ENCODE measurements at regions not wholly inside any gene's neighbourhood (a gene's known extent, or its start where the extent isn't known, plus 50 kb on each side); places are given as distances from the start of the nearest gene placed in this dataset.

DNA sequence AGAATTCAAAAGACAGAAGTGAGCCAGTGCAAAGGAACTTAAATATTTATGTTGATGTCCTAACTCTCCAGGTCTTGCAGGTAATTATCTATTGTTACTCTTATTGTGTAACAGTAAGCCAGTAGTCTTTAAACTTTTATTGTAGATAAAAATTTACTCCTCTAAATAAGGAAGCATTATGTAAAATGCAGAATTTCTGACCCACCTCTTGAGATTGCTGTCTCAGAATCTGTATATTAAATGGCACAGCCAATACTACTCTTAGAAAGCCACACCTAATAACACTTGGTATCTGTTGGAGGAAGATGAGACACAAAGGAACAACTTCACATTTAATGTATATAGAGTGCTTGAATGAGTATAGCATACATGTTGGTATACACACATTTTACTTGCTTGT, 613.5 kb upstream of the ZNF804A start:
- H3K4me1 Mint-ChIP-seq = no peaks in the 10 kb centered on the region
- ChIA-PET CTCF (no interaction called here), POLR2A (no interaction called here)
- no peak overlapping the region for H3K27ac Mint-ChIP-seq
- no peaks in the 10 kb centered on the region for H3K4me1 ChIP-seq (ENCODE audit: control insufficient read depth in 1 of 2, extremely low read depth in 1 of 2, insufficient read depth in 2 of 2, low read length in 2 of 2)
- H3K4me3 ChIP-seq (ENCODE audit: control insufficient read depth in 1 of 2, extremely low read depth in 1 of 2, low read length in 1 of 2) = no peak overlapping the region
- no peak for DNase-seq
- no peaks in the 10 kb centered on the region for H3K9me3 ChIP-seq
- no peaks in the 10 kb centered on the region for H3K27me3 ChIP-seq (replicated peaks in 1 of 2; ENCODE audit: control insufficient read depth in 2 of 2, extremely low read depth in 1 of 2, insufficient read depth in 2 of 2, low read length in 1 of 2)
- ATAC-seq (replicated peaks in 1 of 4) = no peak
- no peaks in the 10 kb centered on the region for H3K36me3 ChIP-seq (ENCODE audit: control insufficient read depth in 2 of 2, extremely low read depth in 1 of 2, insufficient read depth in 1 of 2, low read length in 1 of 2)
- H3K27me3 Mint-ChIP-seq = no peaks in the 10 kb centered on the region
- no peak overlapping the region for H3K27ac ChIP-seq (ENCODE audit: low read length)
- no peaks in the 10 kb centered on the region for H3K36me3 Mint-ChIP-seq
- H3K4me3 Mint-ChIP-seq = no peak overlapping the region
- H3K9me3 Mint-ChIP-seq = peaks cover 11 to 25% (median 24%) of the 10 kb centered on the region in 3 donors

DNA sequence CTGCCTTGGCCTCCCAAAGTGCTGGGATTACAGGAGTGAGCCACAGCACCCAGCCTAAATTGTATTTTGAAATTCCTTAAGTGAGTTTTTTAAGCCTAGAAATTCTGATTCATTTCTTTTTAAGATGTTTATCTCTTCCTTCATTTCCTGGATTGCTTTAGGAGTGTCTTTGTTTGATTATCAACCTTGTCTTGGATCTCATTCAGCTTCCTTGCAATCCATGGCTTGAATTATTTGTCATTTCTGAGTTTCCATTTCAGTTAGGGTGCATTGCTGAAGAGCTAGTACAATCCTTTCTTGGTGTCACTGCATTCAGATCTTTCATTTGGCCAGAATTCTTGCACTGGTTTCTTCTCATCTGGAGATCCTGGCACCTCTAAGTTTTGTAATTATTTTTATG, 606.4 kb upstream of the ZNF804A start:
- Histone ChIP-seq H3K9me3 (no peaks in the 10 kb centered on the region), H3K27me3 (replicated peaks in 1 of 2; ENCODE audit: control insufficient read depth in 2 of 2, extremely low read depth in 1 of 2, insufficient read depth in 2 of 2, low read length in 1 of 2) (no peaks in the 10 kb centered on the region), H3K27ac (ENCODE audit: low read length) (no peak overlapping the region), H3K36me3 (ENCODE audit: control insufficient read depth in 2 of 2, extremely low read depth in 1 of 2, insufficient read depth in 1 of 2, low read length in 1 of 2) (no peaks in the 10 kb centered on the region), H3K4me3 (ENCODE audit: control insufficient read depth in 1 of 2, extremely low read depth in 1 of 2, low read length in 1 of 2) (no peak overlapping the region), H3K4me1 (ENCODE audit: control insufficient read depth in 1 of 2, extremely low read depth in 1 of 2, insufficient read depth in 2 of 2, low read length in 2 of 2) (no peaks in the 10 kb centered on the region)
- POLR2A ChIA-PET = no interaction called here
- Mint-ChIP-seq H3K4me1 (no peaks in the 10 kb centered on the region), H3K27me3 (no peaks in the 10 kb centered on the region), H3K9me3 (peaks cover 12 to 31% (median 22%) of the 10 kb centered on the region in 3 donors), H3K36me3 (no peaks in the 10 kb centered on the region), H3K4me3 (no peak overlapping the region), H3K27ac (no peak overlapping the region)
- ATAC-seq (replicated peaks in 1 of 4) = no peak
- CTCF ChIA-PET = no interaction called here
- DNase-seq = no peak

DNA sequence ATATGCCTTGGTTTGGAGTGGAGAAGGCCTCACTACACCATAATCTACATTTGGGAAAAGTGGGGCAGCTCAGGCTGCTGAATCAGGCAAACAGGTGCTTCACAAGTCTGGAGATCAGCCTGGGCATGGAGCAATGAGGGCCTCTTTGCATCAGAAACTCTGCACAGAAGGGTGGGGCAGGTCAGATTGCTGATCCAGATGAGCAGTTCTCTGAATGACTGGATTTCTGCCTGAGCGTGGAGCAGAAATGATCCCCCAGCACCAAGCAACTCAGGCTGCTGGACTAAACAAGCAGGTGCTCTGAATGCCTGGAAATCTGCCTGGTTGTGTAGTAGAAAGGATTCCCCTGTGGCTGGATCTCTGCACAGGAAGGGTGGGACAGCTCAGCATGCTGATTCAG, 605.3 kb upstream of the ZNF804A start:
- WGBS (ENCODE audit: insufficient coverage) = 63% methylated on average over 1 of the region's 1 CpG

GRCh38 chr2:183995632-183996031, 602.7 kb upstream of the ZNF804A start:
- H3K36me3 ChIP-seq (ENCODE audit: control insufficient read depth in 2 of 2, extremely low read depth in 1 of 2, insufficient read depth in 1 of 2, low read length in 1 of 2) = no peaks in the 10 kb centered on the region
- H3K27ac Mint-ChIP-seq = no peak overlapping the region
- no peaks in the 10 kb centered on the region for H3K4me1 ChIP-seq (ENCODE audit: control insufficient read depth in 1 of 2, extremely low read depth in 1 of 2, insufficient read depth in 2 of 2, low read length in 2 of 2)
- ChIA-PET CTCF (no interaction called here), POLR2A (no interaction called here)
- no peak overlapping the region for H3K27ac ChIP-seq (ENCODE audit: low read length)
- H3K36me3 Mint-ChIP-seq = no peaks in the 10 kb centered on the region
- H3K9me3 ChIP-seq = no peaks in the 10 kb centered on the region
- H3K4me1 Mint-ChIP-seq = no peaks in the 10 kb centered on the region
- no peaks in the 10 kb centered on the region for H3K27me3 ChIP-seq (replicated peaks in 1 of 2; ENCODE audit: control insufficient read depth in 2 of 2, extremely low read depth in 1 of 2, insufficient read depth in 2 of 2, low read length in 1 of 2)
- no peak for DNase-seq
- ATAC-seq (replicated peaks in 1 of 4) = no peak
- H3K27me3 Mint-ChIP-seq = no peaks in the 10 kb centered on the region
- no peak overlapping the region for H3K4me3 Mint-ChIP-seq
- WGBS (ENCODE audit: insufficient coverage) = 100% methylated on average over 2 of the region's 2 CpGs
- H3K9me3 Mint-ChIP-seq = peaks cover 6 to 19% (median 6%) of the 10 kb centered on the region in 3 donors
- H3K4me3 ChIP-seq (ENCODE audit: control insufficient read depth in 1 of 2, extremely low read depth in 1 of 2, low read length in 1 of 2) = no peak overlapping the region

More for the DNA sequence above, 605.3 kb upstream of the ZNF804A start:
- CTCF ChIA-PET = no interaction called here
- no peak overlapping the region for H3K4me3 Mint-ChIP-seq
- H3K4me1 Mint-ChIP-seq = no peaks in the 10 kb centered on the region
- H3K9me3 Mint-ChIP-seq = peaks cover 16 to 27% (median 19%) of the 10 kb centered on the region in 3 donors
- DNase-seq (no peak), ATAC-seq (replicated peaks in 1 of 4) (no peak)
- H3K36me3 Mint-ChIP-seq = no peaks in the 10 kb centered on the region
- POLR2A ChIA-PET = no interaction called here
- H3K9me3 ChIP-seq = no peaks in the 10 kb centered on the region
- no peak overlapping the region for H3K27ac ChIP-seq (ENCODE audit: low read length)
- H3K27me3 ChIP-seq (replicated peaks in 1 of 2; ENCODE audit: control insufficient read depth in 2 of 2, extremely low read depth in 1 of 2, insufficient read depth in 2 of 2, low read length in 1 of 2) = no peaks in the 10 kb centered on the region
- no peaks in the 10 kb centered on the region for H3K27me3 Mint-ChIP-seq
- no peak overlapping the region for H3K27ac Mint-ChIP-seq
- H3K4me1 ChIP-seq (ENCODE audit: control insufficient read depth in 1 of 2, extremely low read depth in 1 of 2, insufficient read depth in 2 of 2, low read length in 2 of 2) = no peaks in the 10 kb centered on the region
- no peak overlapping the region for H3K4me3 ChIP-seq (ENCODE audit: control insufficient read depth in 1 of 2, extremely low read depth in 1 of 2, low read length in 1 of 2)
- H3K36me3 ChIP-seq (ENCODE audit: control insufficient read depth in 2 of 2, extremely low read depth in 1 of 2, insufficient read depth in 1 of 2, low read length in 1 of 2) = no peaks in the 10 kb centered on the region

DNA sequence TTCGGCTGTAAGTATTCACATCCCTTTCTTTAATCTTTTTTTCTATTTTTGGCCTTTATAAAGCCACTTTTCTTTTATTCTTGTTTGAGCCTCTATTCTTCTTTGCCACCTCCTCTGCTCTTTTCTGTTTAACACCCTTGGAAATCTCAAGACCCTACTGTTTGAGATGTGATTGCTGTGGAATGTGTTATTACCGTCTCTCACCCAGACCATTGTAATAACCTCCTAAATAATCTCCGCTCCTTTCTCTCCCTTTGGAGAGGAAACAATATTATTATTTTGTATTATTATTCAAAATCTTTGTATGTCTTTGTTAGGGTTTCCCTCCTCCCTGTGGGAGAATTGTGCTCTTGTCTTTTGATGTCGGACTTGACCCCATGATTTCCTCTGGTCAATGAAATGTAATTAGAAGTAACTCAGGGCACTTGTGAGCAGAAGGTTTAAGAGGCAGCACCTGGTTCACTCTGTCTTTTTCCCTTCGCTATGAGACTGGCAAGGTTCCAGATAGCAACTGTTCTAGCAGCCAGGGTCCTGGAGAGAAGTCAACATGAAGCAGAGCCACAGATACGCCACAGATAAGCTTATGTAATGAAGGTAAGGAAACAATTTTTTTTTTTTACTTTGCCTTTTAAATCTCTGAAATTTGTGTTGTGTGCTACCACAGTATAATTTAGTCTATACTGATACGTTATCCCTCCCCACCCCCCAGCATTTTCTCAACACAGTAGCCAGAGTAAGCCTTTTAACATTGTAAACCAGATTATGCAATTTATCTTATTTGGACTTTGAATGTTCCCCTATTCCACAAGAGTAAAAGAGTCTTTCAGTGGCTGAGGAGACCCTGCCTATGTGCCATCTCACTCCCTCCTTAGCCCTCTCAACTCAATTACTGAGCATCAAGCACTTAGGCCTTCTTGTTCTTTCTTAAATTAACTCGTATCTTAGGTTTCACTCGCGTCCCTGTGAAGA, 601.2 kb upstream of the ZNF804A start:
- H3K9me3 ChIP-seq = no peaks in the 10 kb centered on the region
- Mint-ChIP-seq H3K36me3 (no peaks in the 10 kb centered on the region), H3K27ac (no peak overlapping the region), H3K4me3 (no peak overlapping the region), H3K9me3 (peaks cover 0 to 18% (median 0%) of the 10 kb centered on the region in 3 donors), H3K27me3 (no peaks in the 10 kb centered on the region), H3K4me1 (no peaks in the 10 kb centered on the region)
- no peak for DNase-seq
- ATAC-seq (replicated peaks in 1 of 4) = no peak
- no peaks in the 10 kb centered on the region for H3K4me1 ChIP-seq (ENCODE audit: control insufficient read depth in 1 of 2, extremely low read depth in 1 of 2, insufficient read depth in 2 of 2, low read length in 2 of 2)
- H3K36me3 ChIP-seq (ENCODE audit: control insufficient read depth in 2 of 2, extremely low read depth in 1 of 2, insufficient read depth in 1 of 2, low read length in 1 of 2) = no peaks in the 10 kb centered on the region
- H3K27ac ChIP-seq (ENCODE audit: low read length) = no peak overlapping the region
- H3K27me3 ChIP-seq (replicated peaks in 1 of 2; ENCODE audit: control insufficient read depth in 2 of 2, extremely low read depth in 1 of 2, insufficient read depth in 2 of 2, low read length in 1 of 2) = no peaks in the 10 kb centered on the region
- WGBS (ENCODE audit: insufficient coverage) = 86% methylated on average over 5 of the region's 10 CpGs
- CTCF ChIA-PET = no interaction called here
- POLR2A ChIA-PET = no interaction called here
- H3K4me3 ChIP-seq (ENCODE audit: control insufficient read depth in 1 of 2, extremely low read depth in 1 of 2, low read length in 1 of 2) = no peak overlapping the region

DNA sequence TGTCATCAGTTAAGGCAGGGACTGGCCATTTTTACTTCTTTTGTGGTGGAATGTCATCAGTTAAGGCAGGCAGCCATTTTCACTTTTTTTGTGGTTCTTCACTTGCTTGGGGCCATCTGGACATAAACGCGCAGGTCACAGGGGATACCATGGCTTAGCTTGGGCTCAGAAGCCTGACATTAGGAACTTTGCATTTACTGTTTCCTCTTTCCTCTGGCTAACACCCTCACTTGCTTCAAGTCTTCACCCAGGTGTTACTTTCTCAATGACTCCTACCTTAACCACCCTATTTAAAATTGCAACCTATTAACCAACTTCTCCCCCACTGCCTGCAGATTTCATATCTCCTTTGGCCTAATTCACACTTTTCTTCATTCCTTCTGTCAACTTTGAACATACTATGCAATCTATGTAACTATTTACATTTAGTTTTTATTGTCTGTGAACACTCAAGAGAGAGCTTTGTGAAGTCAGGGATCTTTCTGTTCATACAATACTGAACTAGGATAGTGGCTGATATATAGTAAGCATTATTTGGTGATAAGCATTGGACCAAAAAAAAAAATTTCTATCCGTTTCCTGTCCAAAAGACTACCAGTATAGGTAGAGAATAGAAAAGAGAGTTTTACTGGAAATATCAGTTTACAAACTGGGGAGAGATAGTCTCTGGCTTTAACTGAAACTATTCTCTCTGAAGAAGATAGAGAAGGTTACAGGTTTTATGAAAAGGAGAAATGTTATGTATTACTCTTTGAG, 600.1 kb upstream of the ZNF804A start:
- ChIA-PET CTCF (no interaction called here), POLR2A (no interaction called here)
- H3K4me3 Mint-ChIP-seq = no peak overlapping the region
- H3K9me3 Mint-ChIP-seq = peaks cover 0 to 14% (median 0%) of the 10 kb centered on the region in 3 donors
- Histone ChIP-seq H3K36me3 (ENCODE audit: control insufficient read depth in 2 of 2, extremely low read depth in 1 of 2, insufficient read depth in 1 of 2, low read length in 1 of 2) (no peaks in the 10 kb centered on the region), H3K27ac (ENCODE audit: low read length) (no peak overlapping the region), H3K4me1 (ENCODE audit: control insufficient read depth in 1 of 2, extremely low read depth in 1 of 2, insufficient read depth in 2 of 2, low read length in 2 of 2) (no peaks in the 10 kb centered on the region), H3K9me3 (no peaks in the 10 kb centered on the region), H3K27me3 (replicated peaks in 1 of 2; ENCODE audit: control insufficient read depth in 2 of 2, extremely low read depth in 1 of 2, insufficient read depth in 2 of 2, low read length in 1 of 2) (no peaks in the 10 kb centered on the region), H3K4me3 (ENCODE audit: control insufficient read depth in 1 of 2, extremely low read depth in 1 of 2, low read length in 1 of 2) (no peak overlapping the region)
- DNase-seq (no peak), ATAC-seq (replicated peaks in 1 of 4) (no peak)
- 93% methylated on average over 2 of the region's 3 CpGs for WGBS (ENCODE audit: insufficient coverage)
- no peak overlapping the region for H3K27ac Mint-ChIP-seq
- no peaks in the 10 kb centered on the region for H3K27me3 Mint-ChIP-seq
- H3K4me1 Mint-ChIP-seq = no peaks in the 10 kb centered on the region
- H3K36me3 Mint-ChIP-seq = no peaks in the 10 kb centered on the region
